Activated CD4-positive, alpha-beta T cell treated with anti-CD3 and anti-CD28 coated beads, Interleukin-2, amount 50 U/mL, for 24 hours (primary cell): ENCODE measurements at regions not wholly inside any gene's neighbourhood (a gene's known extent, or its start where the extent isn't known, plus 50 kb on each side); places are given as distances from the start of the nearest gene placed in this dataset.
"Not testable (repeated sequence)": the region's sequence is repeated elsewhere in the genome, so short reads cannot be mapped to it uniquely, and the experiment has no call there.

Experiments
- DNase-seq, 2 donors: peaks; one replicate each; pipeline ENCODE4 v3.0.0-alpha.2; 2020; ENCODE audit warnings: low read depth in 1 of 2, low spot score in 1 of 2

GRCh38 chr12:23238190-23238589, 613.2 kb downstream of the ETNK1 start:
- DNase-seq, result no peak

GRCh38 chr12:23238957-23239356, 614.0 kb downstream of the ETNK1 start:
- no peak for DNase-seq

- DNase-seq, result no peak
Observed at GRCh38 chr12:23245186-23245585, 620.2 kb downstream of the ETNK1 start.

GRCh38 chr12:23253191-23253590, 628.2 kb downstream of the ETNK1 start:
- no peak for DNase-seq

GRCh38 chr12:23253910-23254309, 628.9 kb downstream of the ETNK1 start:
- not testable (repeated sequence) for DNase-seq

- no peak for DNase-seq
Observed at GRCh38 chr12:23259558-23259957, 634.6 kb downstream of the ETNK1 start.

GRCh38 chr12:23262670-23263069, 637.7 kb downstream of the ETNK1 start:
- no peak for DNase-seq

GRCh38 chr12:23277831-23278230, 652.9 kb downstream of the ETNK1 start:
- DNase-seq, result no peak

GRCh38 chr12:23281295-23281694, 656.3 kb downstream of the ETNK1 start:
- no peak for DNase-seq

- DNase-seq, result no peak
Observed at GRCh38 chr12:23282701-23283100, 657.7 kb downstream of the ETNK1 start.

- DNase-seq, result not testable (repeated sequence)
Observed at GRCh38 chr12:23285764-23286530, 661.0 kb downstream of the ETNK1 start.

GRCh38 chr12:23290627-23291330, 658.7 kb downstream of the SOX5 start:
- no peak for DNase-seq

GRCh38 chr12:23303220-23303619, 646.2 kb downstream of the SOX5 start:
- DNase-seq, result no peak

- DNase-seq, result no peak
Observed at GRCh38 chr12:23303821-23304220, 645.6 kb downstream of the SOX5 start.

- DNase-seq, result no peak
Observed at GRCh38 chr12:23333938-23334337, 615.5 kb downstream of the SOX5 start.

- no peak for DNase-seq
Observed at GRCh38 chr12:23335593-23335992, 613.9 kb downstream of the SOX5 start.

GRCh38 chr12:23337213-23337612, 612.3 kb downstream of the SOX5 start:
- DNase-seq, result no peak

GRCh38 chr12:23340351-23340750, 609.1 kb downstream of the SOX5 start:
- DNase-seq, result no peak

GRCh38 chr12:23342407-23342806, 607.1 kb downstream of the SOX5 start:
- no peak for DNase-seq

GRCh38 chr12:23349564-23349963, 599.9 kb downstream of the SOX5 start:
- no peak for DNase-seq

GRCh38 chr12:23350808-23351207, 598.7 kb downstream of the SOX5 start:
- no peak for DNase-seq

- no peak for DNase-seq
Observed at GRCh38 chr12:23352670-23353069, 596.8 kb downstream of the SOX5 start.

GRCh38 chr12:23354800-23355199, 594.7 kb downstream of the SOX5 start:
- no peak for DNase-seq
